Uterus (tissue), 2 donors: ENCODE measurements at regions not wholly inside any gene's neighbourhood (a gene's known extent, or its start where the extent isn't known, plus 50 kb on each side); places are given as distances from the start of the nearest gene placed in this dataset.

ENCODE experiments used
- CTCF ChIP-seq, 4 experiments: fragments of 200-600 bp in 2 of 4; fragments of 450-650 bp in 2 of 4; sonication (generic) in 2 of 4; IDR thresholded peaks; one replicate each; pipeline ENCODE4 v1.5.1; 2016 to 2019; ENCODE audit warnings: antibody characterized with exemption in 4 of 4, mild to moderate bottlenecking in 2 of 4, moderate library complexity in 1 of 4
- POLR2A ChIP-seq, 2 donors: fragments of 450-650 bp; IDR thresholded peaks; one replicate each; pipeline ENCODE4 v1.6.1; 2016; ENCODE audit warnings: antibody characterized with exemption in 2 of 2, mild to moderate bottlenecking in 1 of 2, moderate library complexity in 1 of 2

GRCh38 chr11:81839016-81839415, 894.6 kb downstream of the FAM181B start:
- no peak for TF ChIP-seq CTCF (IDR thresholded peaks at IDR 0.05)
- TF ChIP-seq POLR2A (IDR thresholded peaks at IDR 0.05) = no peak
